ENCODE measurements at regions not wholly inside any gene's neighbourhood (a gene's known extent, or its start where the extent isn't known, plus 50 kb on each side); places are given as distances from the start of the nearest gene placed in this dataset.

DNA sequence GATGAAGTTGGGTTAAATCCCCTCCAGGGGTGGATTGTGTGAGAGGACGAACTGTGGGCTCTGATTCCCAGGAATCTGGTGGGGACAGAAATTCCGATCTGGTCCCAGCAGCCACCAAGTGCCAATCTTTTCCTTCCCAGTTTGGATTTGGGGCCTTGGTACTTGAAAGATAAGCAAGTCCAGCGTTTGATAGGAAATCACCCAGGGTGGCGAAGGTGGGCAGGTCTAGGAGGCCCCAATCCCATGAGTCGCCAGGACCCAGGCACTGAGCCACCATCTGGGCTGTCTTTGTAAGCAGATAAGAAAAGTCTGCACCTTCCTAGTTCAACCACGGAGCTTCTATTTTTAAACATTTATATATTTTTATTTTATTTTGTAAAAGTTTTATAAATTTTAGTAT, 122.6 kb upstream of the LSM8 start:
- TF ChIP-seq, protein P1, sequence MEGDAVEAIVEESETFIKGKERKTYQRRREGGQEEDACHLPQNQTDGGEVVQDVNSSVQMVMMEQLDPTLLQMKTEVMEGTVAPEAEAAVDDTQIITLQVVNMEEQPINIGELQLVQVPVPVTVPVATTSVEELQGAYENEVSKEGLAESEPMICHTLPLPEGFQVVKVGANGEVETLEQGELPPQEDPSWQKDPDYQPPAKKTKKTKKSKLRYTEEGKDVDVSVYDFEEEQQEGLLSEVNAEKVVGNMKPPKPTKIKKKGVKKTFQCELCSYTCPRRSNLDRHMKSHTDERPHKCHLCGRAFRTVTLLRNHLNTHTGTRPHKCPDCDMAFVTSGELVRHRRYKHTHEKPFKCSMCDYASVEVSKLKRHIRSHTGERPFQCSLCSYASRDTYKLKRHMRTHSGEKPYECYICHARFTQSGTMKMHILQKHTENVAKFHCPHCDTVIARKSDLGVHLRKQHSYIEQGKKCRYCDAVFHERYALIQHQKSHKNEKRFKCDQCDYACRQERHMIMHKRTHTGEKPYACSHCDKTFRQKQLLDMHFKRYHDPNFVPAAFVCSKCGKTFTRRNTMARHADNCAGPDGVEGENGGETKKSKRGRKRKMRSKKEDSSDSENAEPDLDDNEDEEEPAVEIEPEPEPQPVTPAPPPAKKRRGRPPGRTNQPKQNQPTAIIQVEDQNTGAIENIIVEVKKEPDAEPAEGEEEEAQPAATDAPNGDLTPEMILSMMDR (IDR thresholded peaks at IDR 0.05) = no peak
- TF ChIP-seq POLR2A (IDR thresholded peaks at IDR 0.05) = no peak
- no peak for TF ChIP-seq POLR2AphosphoS5 (IDR thresholded peaks at IDR 0.05)
- TF ChIP-seq EP300 (IDR thresholded peaks at IDR 0.05; ENCODE audit: low read depth) = no peak
